ENCODE measurements at regions not wholly inside any gene's neighbourhood (a gene's known extent, or its start where the extent isn't known, plus 50 kb on each side); places are given as distances from the start of the nearest gene placed in this dataset.
"Not testable (repeated sequence)": the region's sequence is repeated elsewhere in the genome, so short reads cannot be mapped to it uniquely, and the experiment has no call there.

DNA sequence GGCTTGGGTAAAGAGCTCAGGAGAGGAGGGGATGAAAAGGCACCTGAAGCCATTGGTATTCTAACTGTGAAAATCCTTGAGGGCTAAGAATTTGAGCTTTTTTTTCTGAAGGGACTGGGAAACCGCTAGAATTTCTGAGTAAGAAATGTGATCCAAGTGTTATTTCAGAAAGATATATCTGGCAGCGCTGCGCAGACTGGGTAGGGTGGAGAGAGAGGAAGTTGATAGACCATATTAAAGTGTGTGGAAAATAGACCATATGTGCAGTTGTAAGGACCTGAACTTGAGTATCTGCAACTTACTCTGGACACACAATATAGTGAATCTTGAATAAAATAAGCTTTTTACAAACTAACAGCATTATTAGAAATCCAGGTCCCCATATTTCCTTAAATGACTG lies 427.4 kb downstream of the NDFIP2 start:
- no peak for DNase-seq

DNA sequence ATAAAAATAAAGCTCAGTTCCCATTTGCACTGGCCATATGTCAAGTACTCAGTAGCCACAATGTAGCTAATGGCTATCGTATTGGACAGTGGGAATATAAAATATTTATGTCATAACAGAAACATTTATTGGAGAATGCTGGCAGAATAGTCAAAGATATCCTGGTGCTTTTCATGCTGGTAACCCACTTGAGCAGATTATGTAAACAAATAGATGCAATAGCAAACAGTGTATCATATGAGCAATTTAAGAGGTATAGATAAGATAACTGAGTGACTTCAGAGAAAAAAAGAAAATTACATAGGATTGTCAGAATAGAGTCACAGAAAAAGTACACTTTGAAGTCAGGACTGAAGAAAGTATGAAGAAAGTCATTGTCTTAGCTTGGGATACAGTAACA lies 426.6 kb downstream of the NDFIP2 start:
- no peak for DNase-seq

GRCh38 chr13:79906345-79906744 lies 425.4 kb downstream of the NDFIP2 start:
- no peak for DNase-seq

DNA sequence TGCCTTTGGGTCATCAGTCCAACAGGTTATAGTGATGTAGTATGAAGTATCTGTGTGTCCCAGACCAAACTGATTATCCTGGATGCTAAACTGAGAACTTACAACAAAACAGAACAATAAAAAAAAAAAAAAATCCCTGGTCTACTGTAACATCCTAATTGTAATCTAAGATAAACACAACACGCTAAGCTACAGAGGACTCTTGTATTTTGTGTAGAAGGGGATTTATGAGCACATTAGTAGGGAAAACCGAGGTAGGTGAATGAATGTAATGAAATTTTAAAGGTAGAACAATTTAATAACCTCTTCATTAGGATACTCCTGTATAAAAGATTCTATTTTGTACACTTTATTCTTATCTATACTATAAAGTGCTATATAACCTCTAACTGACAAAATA lies 424.1 kb downstream of the NDFIP2 start:
- DNase-seq = no peak

DNA sequence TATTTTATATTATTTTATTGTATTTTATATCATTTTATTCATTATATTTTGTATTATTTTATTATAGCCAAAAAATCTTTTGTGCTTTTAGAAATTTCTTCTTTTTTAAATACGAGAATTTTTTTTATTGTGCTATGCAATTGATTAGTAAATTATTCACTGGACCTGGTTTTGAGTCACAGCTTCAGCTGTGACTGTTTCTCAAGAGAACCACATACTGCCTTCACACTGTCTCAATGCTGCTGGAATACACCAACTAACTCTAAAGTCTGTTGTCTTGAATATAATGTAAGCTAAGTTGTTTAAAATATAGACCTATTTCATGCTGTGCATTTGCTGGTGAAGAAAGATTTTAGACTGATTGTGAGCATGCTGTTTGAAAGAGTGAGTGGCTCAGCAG lies 423.6 kb downstream of the NDFIP2 start:
- no peak for DNase-seq

- DNase-seq = peak; percentile 22 to 28
These were observed 420.4 kb downstream of the NDFIP2 start for GRCh38 chr13:79901336-79901735.

GRCh38 chr13:79900356-79900755 lies 419.4 kb downstream of the NDFIP2 start:
- DNase-seq = no peak

- DNase-seq = no peak
These were observed 418.0 kb downstream of the NDFIP2 start for GRCh38 chr13:79898996-79899395.

GRCh38 chr13:79898202-79898826 lies 417.4 kb downstream of the NDFIP2 start:
- DNase-seq = no peak

DNA sequence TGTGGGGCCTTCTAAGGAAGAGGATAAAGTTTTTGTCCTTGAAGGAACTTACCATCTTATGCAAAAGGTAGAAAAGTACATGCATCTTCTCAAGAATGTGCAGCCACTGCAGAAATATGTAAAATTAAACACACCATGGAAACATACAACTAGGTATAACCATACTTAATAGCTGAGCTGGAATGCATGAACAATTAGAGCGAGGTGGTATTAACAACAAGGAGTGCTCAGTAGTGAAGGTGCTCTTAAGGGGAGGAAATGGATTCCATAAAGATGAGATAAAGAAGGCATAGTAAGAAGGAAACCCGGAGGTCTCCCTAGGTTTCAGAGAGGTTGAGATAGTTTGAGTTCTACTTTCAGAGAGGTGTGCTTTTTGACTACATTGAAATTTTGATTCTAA lies 415.9 kb downstream of the NDFIP2 start:
- DNase-seq = no peak

DNA sequence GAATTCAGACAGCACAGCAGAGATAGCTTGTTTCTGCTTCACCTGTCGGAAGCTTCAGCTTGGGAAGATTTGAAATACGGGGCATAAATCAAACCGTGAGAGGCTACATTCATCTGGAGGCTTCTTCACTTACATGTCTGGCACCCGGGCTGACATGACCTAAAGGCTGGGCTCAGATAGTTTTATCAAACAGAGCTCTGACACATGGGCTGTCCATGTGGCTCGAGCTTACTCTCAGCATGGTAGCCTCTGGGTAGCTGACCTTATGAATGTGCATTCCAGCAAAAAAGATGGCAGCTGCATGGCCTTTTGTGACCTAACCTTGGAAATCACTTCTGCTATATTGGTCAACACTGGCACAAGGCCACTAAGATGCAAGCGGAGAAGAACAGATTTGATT lies 414.5 kb downstream of the NDFIP2 start:
- DNase-seq = no peak

- not testable (repeated sequence) for DNase-seq
These were observed 406.3 kb downstream of the NDFIP2 start for GRCh38 chr13:79887278-79887677.

GRCh38 chr13:79886601-79887000 lies 405.6 kb downstream of the NDFIP2 start:
- no peak for DNase-seq

- no peak for DNase-seq
These were observed 403.9 kb downstream of the NDFIP2 start for GRCh38 chr13:79884890-79885289.

DNA sequence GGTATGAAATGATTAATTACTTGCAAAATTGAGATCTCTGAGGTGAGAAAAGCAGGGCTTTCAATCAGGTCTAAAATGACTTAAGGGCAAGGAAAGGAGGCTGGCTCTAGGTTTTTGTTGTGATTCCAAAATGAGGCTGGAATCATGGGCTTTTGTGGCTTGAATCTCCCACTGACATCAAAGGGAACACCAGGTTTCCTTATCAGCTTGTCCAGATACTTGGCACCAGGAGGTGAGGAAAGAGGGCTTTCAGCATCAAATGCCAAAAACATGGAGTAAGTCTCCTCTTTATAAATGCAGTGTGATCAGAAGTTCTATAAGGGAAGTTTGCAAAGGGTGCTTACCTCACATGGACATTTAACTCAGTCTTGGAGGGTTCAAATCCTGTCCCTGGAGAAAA lies 402.3 kb downstream of the NDFIP2 start:
- DNase-seq = no peak

- peak; percentile 85 to 89 for DNase-seq
These were observed 399.9 kb downstream of the NDFIP2 start for GRCh38 chr13:79880818-79881217.

DNA sequence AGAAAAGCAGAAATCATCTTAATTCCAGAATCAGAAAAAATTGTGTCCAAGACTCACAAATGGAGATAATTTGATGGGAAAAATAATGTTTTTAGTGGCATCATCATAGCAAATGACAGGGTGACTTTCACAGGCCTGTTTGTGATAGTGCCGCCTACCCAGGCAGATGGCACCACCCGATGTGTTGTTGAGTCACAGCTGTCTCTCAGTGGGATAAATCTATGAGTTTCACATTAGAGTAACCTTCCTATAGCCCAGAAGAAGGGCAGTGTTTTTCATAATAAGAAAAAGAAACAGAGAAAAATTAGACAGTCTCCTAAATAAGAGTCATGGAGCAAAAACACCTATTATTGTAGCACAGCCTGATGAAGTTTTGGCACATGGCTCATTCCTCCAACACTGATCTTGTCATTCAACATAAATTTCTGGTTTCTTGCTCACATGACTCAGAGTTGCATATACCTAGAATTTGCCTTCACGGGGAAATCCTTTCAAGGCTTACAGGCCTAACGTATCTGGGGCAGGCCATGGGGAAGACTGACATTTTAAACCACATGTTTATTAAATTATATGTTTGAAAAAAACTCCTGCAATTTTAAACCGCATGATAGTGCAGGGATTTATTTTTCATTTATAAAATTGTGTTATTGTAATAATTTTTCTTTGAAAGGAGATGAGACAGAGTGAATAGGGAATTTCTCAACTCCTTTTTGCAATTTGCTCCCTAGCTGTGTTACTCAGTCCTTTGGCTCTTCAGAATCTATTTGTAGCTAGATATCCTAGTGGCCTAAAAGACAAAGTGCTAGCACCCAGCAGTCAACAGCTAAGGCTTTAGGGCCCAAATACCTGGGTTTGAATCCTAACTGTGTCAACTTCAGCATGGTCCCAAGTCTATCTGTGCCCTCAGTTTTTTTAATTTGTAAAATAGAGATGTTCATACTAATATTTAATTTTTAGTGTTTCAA lies 393.7 kb downstream of the NDFIP2 start:
- peak in 1 of 2 donors; percentile 40 for DNase-seq

GRCh38 chr13:79871594-79871993 lies 390.6 kb downstream of the NDFIP2 start:
- DNase-seq = no peak

- DNase-seq = no peak
These were observed 389.8 kb downstream of the NDFIP2 start for GRCh38 chr13:79870766-79871165.

DNA sequence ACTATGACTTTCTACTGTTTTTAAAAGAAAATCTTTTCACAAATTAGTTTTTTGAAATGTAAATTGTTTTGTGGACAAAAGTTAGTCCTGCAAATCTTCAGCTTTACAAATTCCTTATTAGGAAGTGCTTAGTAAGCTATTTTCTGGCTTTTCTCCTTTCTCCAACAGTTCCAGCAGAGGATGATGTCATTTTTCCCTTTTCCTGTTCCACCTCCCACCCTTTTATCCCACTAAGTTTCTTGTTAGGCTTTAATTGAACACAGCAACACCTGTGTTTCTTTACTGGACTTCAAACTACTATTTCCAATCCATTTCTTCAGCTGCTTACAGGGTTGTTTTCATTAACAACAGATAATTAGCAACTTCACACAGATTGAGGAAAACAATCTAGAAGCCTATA lies 389.2 kb downstream of the NDFIP2 start:
- no peak for DNase-seq

GRCh38 chr13:79869326-79869725 lies 388.4 kb downstream of the NDFIP2 start:
- DNase-seq = no peak

- DNase-seq = peak; percentile 59 to 71
These were observed 386.3 kb downstream of the NDFIP2 start for GRCh38 chr13:79867254-79867653.

DNA sequence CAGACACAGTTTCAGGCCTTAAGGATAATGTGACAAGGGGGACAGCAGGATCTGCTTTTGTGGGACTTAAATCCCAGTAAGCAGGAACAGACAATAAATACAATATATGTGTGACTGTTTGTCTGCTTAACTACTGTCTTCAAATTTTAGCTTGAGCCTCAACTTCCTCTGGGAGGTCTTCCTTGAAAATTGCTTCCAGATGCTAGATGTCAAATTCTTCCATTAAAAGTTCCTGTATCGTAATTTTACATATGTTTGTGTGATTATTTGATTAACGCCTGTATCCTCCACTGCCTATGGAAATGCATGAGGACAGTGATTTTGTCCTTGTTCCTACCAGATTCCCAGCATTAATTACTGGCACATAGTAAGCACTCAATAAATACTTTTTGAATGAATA lies 385.5 kb downstream of the NDFIP2 start:
- DNase-seq = no peak

DNA sequence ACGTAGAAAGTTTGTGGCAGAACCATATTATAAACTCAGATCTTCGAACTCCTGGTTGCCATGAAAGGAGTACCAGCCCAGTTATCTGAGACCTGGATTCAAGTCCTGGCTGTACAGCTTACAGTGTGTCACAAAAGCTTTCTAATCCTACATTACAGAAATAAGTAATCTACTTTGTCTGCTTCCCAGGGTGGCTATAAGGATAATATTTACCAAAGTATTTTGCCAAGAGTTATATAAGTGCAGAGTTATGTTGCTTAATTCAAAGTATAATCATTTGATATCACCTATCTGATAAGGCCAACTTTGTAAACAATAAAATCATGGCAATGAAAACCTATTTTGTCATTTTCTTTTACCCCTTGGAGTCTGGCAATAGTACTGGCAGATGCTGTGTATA lies 381.6 kb downstream of the NDFIP2 start:
- no peak for DNase-seq
